ENCODE measurements at regions not wholly inside any gene's neighbourhood (a gene's known extent, or its start where the extent isn't known, plus 50 kb on each side); places are given as distances from the start of the nearest gene placed in this dataset.
A peak's percentile ranks its signal among the peaks of the same experiment; 100 is the strongest.

GRCh38 chr3:109718850-109719249, 381.5 kb upstream of the DPPA4 start:
- H3K9me3 ChIP-seq (ENCODE audit: control insufficient read depth, low read length): no peaks in the 10 kb centered on the region
- no peak overlapping the region for H3K9ac ChIP-seq (ENCODE audit: extremely low read depth, low read length, poor library complexity, severe bottlenecking)
- Mint-ChIP-seq H3K4me1 (no peaks in the 10 kb centered on the region), H3K36me3 (ENCODE audit: low read depth) (no peaks in the 10 kb centered on the region), H3K9me3 (no peaks in the 10 kb centered on the region), H3K27ac (no peak overlapping the region), H3K4me3 (no peak overlapping the region), H3K27me3 (ENCODE audit: insufficient read depth) (no peaks in the 10 kb centered on the region)
- TF ChIP-seq, protein P1, sequence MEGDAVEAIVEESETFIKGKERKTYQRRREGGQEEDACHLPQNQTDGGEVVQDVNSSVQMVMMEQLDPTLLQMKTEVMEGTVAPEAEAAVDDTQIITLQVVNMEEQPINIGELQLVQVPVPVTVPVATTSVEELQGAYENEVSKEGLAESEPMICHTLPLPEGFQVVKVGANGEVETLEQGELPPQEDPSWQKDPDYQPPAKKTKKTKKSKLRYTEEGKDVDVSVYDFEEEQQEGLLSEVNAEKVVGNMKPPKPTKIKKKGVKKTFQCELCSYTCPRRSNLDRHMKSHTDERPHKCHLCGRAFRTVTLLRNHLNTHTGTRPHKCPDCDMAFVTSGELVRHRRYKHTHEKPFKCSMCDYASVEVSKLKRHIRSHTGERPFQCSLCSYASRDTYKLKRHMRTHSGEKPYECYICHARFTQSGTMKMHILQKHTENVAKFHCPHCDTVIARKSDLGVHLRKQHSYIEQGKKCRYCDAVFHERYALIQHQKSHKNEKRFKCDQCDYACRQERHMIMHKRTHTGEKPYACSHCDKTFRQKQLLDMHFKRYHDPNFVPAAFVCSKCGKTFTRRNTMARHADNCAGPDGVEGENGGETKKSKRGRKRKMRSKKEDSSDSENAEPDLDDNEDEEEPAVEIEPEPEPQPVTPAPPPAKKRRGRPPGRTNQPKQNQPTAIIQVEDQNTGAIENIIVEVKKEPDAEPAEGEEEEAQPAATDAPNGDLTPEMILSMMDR (conservative IDR thresholded peaks at IDR 0.05): no peak
- H3K36me3 ChIP-seq (ENCODE audit: control insufficient read depth, insufficient read depth, low read length): no peaks in the 10 kb centered on the region
- H3K27ac ChIP-seq (ENCODE audit: low read depth, low read length): no peak overlapping the region
- no peaks in the 10 kb centered on the region for H3K4me1 ChIP-seq (ENCODE audit: control insufficient read depth, insufficient read depth, low read length)
- H3K27me3 ChIP-seq (ENCODE audit: control insufficient read depth, insufficient read depth, low read length, poor library complexity, severe bottlenecking): no peaks in the 10 kb centered on the region
- WGBS, 2 experiments (ENCODE audit: insufficient coverage in 1 of 2, insufficient read length in 1 of 2): 83 to 100% methylated on average over 2 to 4 of the region's 4 CpGs
- no peak overlapping the region for H3K4me3 ChIP-seq (ENCODE audit: low read length)
- no peak for DNase-seq

DNA sequence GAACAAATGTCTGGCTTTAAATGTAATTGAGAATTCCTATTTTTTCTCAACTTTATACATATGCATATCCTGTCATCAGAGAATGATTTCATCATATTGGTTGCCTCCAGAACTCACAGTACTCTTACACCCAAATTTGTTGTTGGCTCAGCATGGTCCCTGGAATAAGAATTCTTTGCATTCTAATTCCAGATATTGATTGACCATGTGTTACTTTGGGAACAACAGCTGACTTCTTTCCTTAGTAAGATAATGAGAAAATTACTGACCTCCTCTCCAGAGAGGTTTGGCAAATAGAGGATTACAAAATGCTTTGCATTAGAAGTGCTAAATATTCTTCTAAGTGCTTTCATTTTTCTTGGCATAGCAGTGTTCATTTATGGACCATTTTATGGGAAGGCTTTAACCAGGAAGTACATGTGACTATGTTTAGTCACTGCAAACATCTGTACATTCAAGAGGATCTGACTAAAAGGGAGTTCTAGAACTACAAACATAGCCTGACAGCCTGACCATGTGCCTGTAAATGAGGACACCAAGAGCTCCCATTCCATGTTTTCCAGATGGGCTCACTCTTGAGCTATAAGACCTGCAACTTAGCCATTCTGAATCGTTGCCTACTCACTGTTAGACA, 391.6 kb upstream of the DPPA4 start:
- Histone ChIP-seq H3K27ac (ENCODE audit: low read depth, low read length) (no peak overlapping the region), H3K9me3 (ENCODE audit: control insufficient read depth, low read length) (no peaks in the 10 kb centered on the region), H3K9ac (ENCODE audit: extremely low read depth, low read length, poor library complexity, severe bottlenecking) (no peak overlapping the region), H3K4me3 (ENCODE audit: low read length) (no peak overlapping the region), H3K4me1 (ENCODE audit: control insufficient read depth, insufficient read depth, low read length) (no peaks in the 10 kb centered on the region), H3K36me3 (ENCODE audit: control insufficient read depth, insufficient read depth, low read length) (no peaks in the 10 kb centered on the region), H3K27me3 (ENCODE audit: control insufficient read depth, insufficient read depth, low read length, poor library complexity, severe bottlenecking) (no peaks in the 10 kb centered on the region)
- TF ChIP-seq, protein P1 (conservative IDR thresholded peaks at IDR 0.05): no peak
- DNase-seq: no peak
- H3K27ac Mint-ChIP-seq: no peak overlapping the region
- H3K9me3 Mint-ChIP-seq: peaks cover 3% of the 10 kb centered on the region
- WGBS, 2 experiments (ENCODE audit: insufficient coverage in 1 of 2, insufficient read length in 1 of 2): 94% methylated on average over 1 of the region's 1 CpG; no CpG with 5 or more reads in 1 of the 2 experiments
- no peak overlapping the region for H3K4me3 Mint-ChIP-seq
- no peaks in the 10 kb centered on the region for H3K4me1 Mint-ChIP-seq
- H3K36me3 Mint-ChIP-seq (ENCODE audit: low read depth): no peaks in the 10 kb centered on the region
- H3K27me3 Mint-ChIP-seq (ENCODE audit: insufficient read depth): no peaks in the 10 kb centered on the region

DNA sequence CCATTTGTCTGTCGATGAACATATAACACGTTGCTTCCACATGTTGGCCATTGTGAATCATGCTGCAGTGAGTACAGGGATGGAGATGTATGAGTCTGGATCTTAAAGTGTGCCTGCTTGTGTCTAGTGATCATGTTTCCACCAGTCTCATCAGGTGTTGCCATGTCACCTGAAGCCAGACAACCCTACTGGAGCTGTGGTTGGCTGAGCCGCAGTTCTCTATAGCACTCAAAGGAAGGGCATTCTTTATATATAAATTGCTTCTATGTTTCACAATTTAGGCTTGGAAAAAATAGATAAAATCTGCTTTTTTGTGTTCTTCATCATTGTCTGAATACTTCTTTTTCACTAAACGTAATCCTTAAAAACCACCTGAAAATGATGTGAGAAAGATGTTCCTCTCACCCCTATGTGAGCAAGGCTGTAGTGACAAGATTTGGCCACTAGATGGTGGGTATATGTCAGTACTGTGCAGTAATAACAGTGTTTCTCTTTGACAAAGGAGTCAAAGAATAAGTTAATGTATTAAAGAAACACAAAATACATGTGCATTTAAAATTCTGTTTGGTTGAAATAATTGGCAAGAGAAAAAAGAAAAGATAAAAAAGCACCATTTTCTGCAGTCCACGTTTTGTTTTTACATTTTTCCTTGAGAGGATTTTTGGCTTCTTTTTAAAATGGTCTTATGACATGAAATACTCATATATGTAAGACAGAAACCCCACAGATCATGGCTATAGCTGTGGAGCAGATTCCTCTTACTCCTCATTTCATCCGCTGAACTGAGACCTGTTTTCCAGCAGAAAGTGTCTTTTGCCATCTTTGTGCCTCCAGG, 394.5 kb upstream of the DPPA4 start:
- H3K9me3 ChIP-seq (ENCODE audit: control insufficient read depth, low read length): peaks cover 11% of the 10 kb centered on the region
- peak; percentile 78 for DNase-seq
- H3K27me3 ChIP-seq (ENCODE audit: control insufficient read depth, insufficient read depth, low read length, poor library complexity, severe bottlenecking): no peaks in the 10 kb centered on the region
- no peak overlapping the region for H3K4me3 ChIP-seq (ENCODE audit: low read length)
- Mint-ChIP-seq H3K27ac (no peak overlapping the region), H3K9me3 (peaks cover 10% of the 10 kb centered on the region), H3K4me3 (no peak overlapping the region), H3K27me3 (ENCODE audit: insufficient read depth) (no peaks in the 10 kb centered on the region), H3K4me1 (no peaks in the 10 kb centered on the region), H3K36me3 (ENCODE audit: low read depth) (no peaks in the 10 kb centered on the region)
- H3K4me1 ChIP-seq (ENCODE audit: control insufficient read depth, insufficient read depth, low read length): no peaks in the 10 kb centered on the region
- WGBS, 2 experiments (ENCODE audit: insufficient coverage in 1 of 2, insufficient read length in 1 of 2): 82 to 100% methylated on average over 2 to 6 of the region's 6 CpGs
- H3K36me3 ChIP-seq (ENCODE audit: control insufficient read depth, insufficient read depth, low read length): no peaks in the 10 kb centered on the region
- TF ChIP-seq, protein P1 (conservative IDR thresholded peaks at IDR 0.05): peak; percentile 98
- H3K27ac ChIP-seq (ENCODE audit: low read depth, low read length): no peak overlapping the region
- H3K9ac ChIP-seq (ENCODE audit: extremely low read depth, low read length, poor library complexity, severe bottlenecking): no peak overlapping the region

Data from endodermal cell (in vitro differentiated cells).